ENCODE measurements at regions not wholly inside any gene's neighbourhood (a gene's known extent, or its start where the extent isn't known, plus 50 kb on each side); places are given as distances from the start of the nearest gene placed in this dataset.

DNA sequence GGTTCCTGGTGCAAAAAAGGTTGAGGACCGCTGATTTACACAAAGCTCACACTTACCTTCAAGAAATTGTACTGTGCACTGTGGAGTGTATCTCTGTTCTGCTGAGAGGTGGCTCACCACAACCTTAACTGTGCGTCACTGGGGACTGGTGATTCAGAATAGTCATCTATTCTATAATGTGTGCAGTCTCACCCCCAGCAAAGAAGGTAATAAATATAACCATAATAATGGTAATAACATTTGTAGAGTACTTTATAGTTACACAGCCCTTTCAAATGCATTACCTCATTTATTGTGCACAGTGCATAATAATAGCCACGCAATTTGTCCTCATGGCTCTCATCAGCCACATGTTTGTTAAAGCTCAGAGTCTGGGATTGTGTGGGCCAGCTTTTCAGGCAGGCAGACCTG, 59.4 kb upstream of the DUSP10 start:
- Histone ChIP-seq H3T11ph (ENCODE audit: low read length) (no peak overlapping the region), H3K79me1 (ENCODE audit: insufficient read depth, low read depth, low read length, poor library complexity, severe bottlenecking) (no peaks in the 10 kb centered on the region), H3K4me1 (ENCODE audit: insufficient read depth, low read length) (no peaks in the 10 kb centered on the region), H3K23me2 (ENCODE audit: insufficient read length, low read depth, low read length, poor library complexity, severe bottlenecking) (no peaks in the 10 kb centered on the region), H3K27ac (ENCODE audit: insufficient read length, low read depth, low read length) (no peak overlapping the region), H3K79me2 (ENCODE audit: insufficient read depth, low read length) (no peaks in the 10 kb centered on the region), H4K20me1 (ENCODE audit: control insufficient read depth, insufficient read depth, insufficient read length) (no peaks in the 10 kb centered on the region), H4K91ac (ENCODE audit: insufficient read length, low read depth, low read length) (no peak overlapping the region), H4K8ac (replicated peaks; ENCODE audit: insufficient read length, low read depth, low read length) (no peak overlapping the region), H3K56ac (ENCODE audit: insufficient read length, low read depth, low read length) (no peak overlapping the region), H3K23ac (ENCODE audit: insufficient read length, low read depth, low read length) (no peak overlapping the region), H2BK120ac (ENCODE audit: low read depth, low read length, poor library complexity, severe bottlenecking) (no peak overlapping the region), H3K9ac (ENCODE audit: extremely low read depth, insufficient read length, low read length) (no peak overlapping the region), H3K9me3 (ENCODE audit: control insufficient read depth, low read depth, low read length) (no peaks in the 10 kb centered on the region), H3K18ac (ENCODE audit: insufficient read length, low read depth, low read length) (no peak overlapping the region), H2BK12ac (ENCODE audit: insufficient read length, low read depth, low read length) (no peak overlapping the region), H4K5ac (ENCODE audit: insufficient read length, low read depth, low read length) (no peak overlapping the region), H2BK15ac (ENCODE audit: low read depth, low read length) (no peak overlapping the region), H2BK20ac (ENCODE audit: low read depth, low read length, poor library complexity, severe bottlenecking) (no peak overlapping the region), H2AK5ac (ENCODE audit: insufficient read length, low read length) (no peak overlapping the region), H2BK5ac (ENCODE audit: insufficient read length, low read length) (no peak overlapping the region), H3K27me3 (ENCODE audit: insufficient read depth, low read length) (no peaks in the 10 kb centered on the region), H3K14ac (ENCODE audit: insufficient read depth, low read length) (no peak overlapping the region), H3K4me2 (ENCODE audit: insufficient read depth, insufficient read length, low read length) (no peak overlapping the region), H3K4ac (ENCODE audit: low read depth, low read length) (no peak overlapping the region), H2AFZ (ENCODE audit: low read length) (no peak overlapping the region)
- H3K4me3 Mint-ChIP-seq: no peak overlapping the region
- H3K4me1 Mint-ChIP-seq: peaks cover 8 to 13% of the 10 kb centered on the region in 2 experiments
- H3K36me3 Mint-ChIP-seq (ENCODE audit: insufficient read depth in 1 of 3, low read depth in 3 of 3): no peaks in the 10 kb centered on the region
- no CpG with 5 or more reads among the region's 3 CpGs for WGBS (ENCODE audit: extremely low coverage, insufficient read length, low lambda C conversion rate)
- DNase-seq: no peak
- no peaks in the 10 kb centered on the region for H3K27me3 Mint-ChIP-seq (ENCODE audit: low read depth)
- H3K27ac Mint-ChIP-seq: no peak overlapping the region
- TF ChIP-seq, protein P1, sequence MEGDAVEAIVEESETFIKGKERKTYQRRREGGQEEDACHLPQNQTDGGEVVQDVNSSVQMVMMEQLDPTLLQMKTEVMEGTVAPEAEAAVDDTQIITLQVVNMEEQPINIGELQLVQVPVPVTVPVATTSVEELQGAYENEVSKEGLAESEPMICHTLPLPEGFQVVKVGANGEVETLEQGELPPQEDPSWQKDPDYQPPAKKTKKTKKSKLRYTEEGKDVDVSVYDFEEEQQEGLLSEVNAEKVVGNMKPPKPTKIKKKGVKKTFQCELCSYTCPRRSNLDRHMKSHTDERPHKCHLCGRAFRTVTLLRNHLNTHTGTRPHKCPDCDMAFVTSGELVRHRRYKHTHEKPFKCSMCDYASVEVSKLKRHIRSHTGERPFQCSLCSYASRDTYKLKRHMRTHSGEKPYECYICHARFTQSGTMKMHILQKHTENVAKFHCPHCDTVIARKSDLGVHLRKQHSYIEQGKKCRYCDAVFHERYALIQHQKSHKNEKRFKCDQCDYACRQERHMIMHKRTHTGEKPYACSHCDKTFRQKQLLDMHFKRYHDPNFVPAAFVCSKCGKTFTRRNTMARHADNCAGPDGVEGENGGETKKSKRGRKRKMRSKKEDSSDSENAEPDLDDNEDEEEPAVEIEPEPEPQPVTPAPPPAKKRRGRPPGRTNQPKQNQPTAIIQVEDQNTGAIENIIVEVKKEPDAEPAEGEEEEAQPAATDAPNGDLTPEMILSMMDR (conservative IDR thresholded peaks at IDR 0.05): no peak
- H3K9me3 Mint-ChIP-seq: peaks cover 0 to 3% of the 10 kb centered on the region in 2 experiments; a peak in 1 of 5 replicates
